GM18511 (cell line): ENCODE measurements at regions not wholly inside any gene's neighbourhood (a gene's known extent, or its start where the extent isn't known, plus 50 kb on each side); places are given as distances from the start of the nearest gene placed in this dataset.
"Not testable (repeated sequence)": the region's sequence is repeated elsewhere in the genome, so short reads cannot be mapped to it uniquely, and the experiment has no call there.

Source experiments
- ATAC-seq: cut with Tn5 transposase; IDR thresholded peaks from one replicate; pipeline ENCODE4 v1.9.1; 2021; ENCODE audit warnings: mild to moderate bottlenecking, moderate library complexity; ENCODE audit not compliant: unreplicated experiment

- no peak for ATAC-seq
Observed at GRCh38 chr6:830667-831327, 137.9 kb upstream of the EXOC2 start.

GRCh38 chr6:829656-830055 is 136.7 kb upstream of the EXOC2 start:
- ATAC-seq, result no peak

GRCh38 chr6:827431-827830 is 134.5 kb upstream of the EXOC2 start:
- ATAC-seq, result no peak

GRCh38 chr6:819122-819521 is 126.2 kb upstream of the EXOC2 start:
- no peak for ATAC-seq

GRCh38 chr6:818196-818595 is 125.3 kb upstream of the EXOC2 start:
- ATAC-seq, result no peak

GRCh38 chr6:816510-817084 is 123.7 kb upstream of the EXOC2 start:
- no peak for ATAC-seq

- ATAC-seq, result no peak
Observed at GRCh38 chr6:815348-815738, 122.4 kb upstream of the EXOC2 start.

- no peak for ATAC-seq
Observed at GRCh38 chr6:814378-815347, 121.7 kb upstream of the EXOC2 start.

GRCh38 chr6:811831-812230 is 118.9 kb upstream of the EXOC2 start:
- no peak for ATAC-seq

GRCh38 chr6:811191-811590 is 118.3 kb upstream of the EXOC2 start:
- no peak for ATAC-seq

GRCh38 chr6:804771-805170 is 111.8 kb upstream of the EXOC2 start:
- no peak for ATAC-seq

GRCh38 chr6:804317-804716 is 111.4 kb upstream of the EXOC2 start:
- no peak for ATAC-seq

- ATAC-seq, result no peak
Observed at GRCh38 chr6:803191-803977, 110.4 kb upstream of the EXOC2 start.

- ATAC-seq, result no peak
Observed at GRCh38 chr6:802701-803100, 109.8 kb upstream of the EXOC2 start.

- not testable (repeated sequence) for ATAC-seq
Observed at GRCh38 chr6:802223-802622, 109.3 kb upstream of the EXOC2 start.

GRCh38 chr6:799769-800168 is 106.8 kb upstream of the EXOC2 start:
- no peak for ATAC-seq

GRCh38 chr6:797479-798077 is 104.6 kb upstream of the EXOC2 start:
- ATAC-seq, result no peak

- no peak for ATAC-seq
Observed at GRCh38 chr6:795046-795685, 102.2 kb upstream of the EXOC2 start.

- no peak for ATAC-seq
Observed at GRCh38 chr6:793261-793660, 100.3 kb upstream of the EXOC2 start.

- no peak for ATAC-seq
Observed at GRCh38 chr6:792662-793061, 99.7 kb upstream of the EXOC2 start.
